HCT116 (cell line): ENCODE measurements at regions not wholly inside any gene's neighbourhood (a gene's known extent, or its start where the extent isn't known, plus 50 kb on each side); places are given as distances from the start of the nearest gene placed in this dataset.

Experiments
- ATAC-seq: fragments of 200-7000 bp; cut with Tn5 transposase; 2 replicates; pipeline ENCODE4 v1.9.1; 2020; ENCODE audit warnings: mild to moderate bottlenecking, moderate library complexity
- BruUV-seq: library from RNA; stranded (reverse); fragments of 400-500 nt; replicated peaks from 2 replicates; lab custom pipeline; 2021; lab: Mats Ljungman, UMichigan
- CTCF ChIA-PET: fragments of 300-600 bp; sonication (Branson Sonifier 250); formaldehyde crosslinking; loops from one replicate; lab custom pipeline; 2021; ENCODE audit warnings: antibody characterized with exemption; lab: Charles Lee
- POLR2A ChIA-PET: fragments of 300-600, 350-600 bp; sonication (Branson Sonifier 250); formaldehyde crosslinking; loops from one replicate; lab custom pipeline; 2021; ENCODE audit warnings: antibody characterized with exemption; lab: Charles Lee
- RAD21 ChIA-PET, 2 experiments: fragments of 300-600 bp; sonication (Branson Sonifier 250); formaldehyde crosslinking; loops; one replicate each; lab custom pipeline; 2023; ENCODE audit warnings: low total read pairs in 2 of 2; ENCODE audit not compliant: uncharacterized antibody in 2 of 2, unreplicated experiment in 2 of 2, low non-redundant PET in 1 of 2; lab: Charles Lee
- DNase-seq: peaks from one replicate; pipeline ENCODE4 v3.0.0-alpha.2; 2010; ENCODE audit warnings: low read depth, low spot score
- H2AFZ ChIP-seq: fragments of 200-600 bp; shearing (Covaris generic), sonication (generic); 2 replicates; pipeline ENCODE4 v1.6.1; 2017; ENCODE audit warnings: low read depth, mixed run types, mixed read lengths, antibody characterized with exemption, low read length; ENCODE audit not compliant: poor library complexity, severe bottlenecking
- H3K27ac ChIP-seq: 2 replicates; pipeline ENCODE4 v1.5.1; 2012; ENCODE audit warnings: low read depth, low read length
- H3K27me3 ChIP-seq: fragments of 200-600 bp; sonication (generic); 2 replicates; pipeline ENCODE4 v1.6.1; 2016; ENCODE audit warnings: mixed run types, low read length, mixed read lengths; ENCODE audit not compliant: insufficient read depth
- H3K36me3 ChIP-seq, 2 experiments: fragments of 200-500 bp in 1 of 2; fragments of 200-600 bp in 1 of 2; sonication (Bioruptor generic) in 1 of 2; sonication (generic) in 1 of 2; 2 replicates each; pipeline versions ENCODE4 v1.5.1 to v1.6.1; 2014 to 2016; ENCODE audit warnings: low read length in 2 of 2, inconsistent platforms in 1 of 2, mixed read lengths in 1 of 2, mixed run types in 1 of 2; ENCODE audit not compliant: insufficient read depth in 2 of 2, control insufficient read depth in 1 of 2
- H3K4me1 ChIP-seq, 2 experiments: fragments of 200-600 bp in 1 of 2; sonication (generic) in 1 of 2; 2 replicates each; pipeline versions ENCODE4 v1.5.1 to v1.6.1; 2012 to 2017; ENCODE audit warnings: low read length in 2 of 2, inconsistent platforms in 1 of 2, mild to moderate bottlenecking in 1 of 2, mixed read lengths in 1 of 2, mixed run types in 1 of 2, moderate library complexity in 1 of 2; ENCODE audit not compliant: insufficient read depth in 2 of 2, control insufficient read depth in 1 of 2
- H3K4me2 ChIP-seq: fragments of 200-600 bp; sonication (generic); 2 replicates; pipeline ENCODE4 v1.6.1; 2017; ENCODE audit warnings: mixed run types, low read length, mixed read lengths
- H3K4me3 ChIP-seq, 2 experiments: fragments of 200-600 bp in 1 of 2; sonication (generic) in 1 of 2; replicated peaks in 1 of 2; 2 replicates each; pipeline ENCODE4 v1.5.1; 2011 to 2016; ENCODE audit warnings: low read length in 2 of 2, control low read depth in 1 of 2, low read depth in 1 of 2, mild to moderate bottlenecking in 1 of 2, mixed read lengths in 1 of 2, mixed run types in 1 of 2
- H3K79me2 ChIP-seq: fragments of 200-600 bp; sonication (generic); 2 replicates; pipeline ENCODE4 v1.6.1; 2017; ENCODE audit warnings: mild to moderate bottlenecking, mixed run types, low read length, moderate library complexity, mixed read lengths; ENCODE audit not compliant: insufficient read depth
- H3K9ac ChIP-seq: fragments of 200-600 bp; sonication (generic); 2 replicates; pipeline ENCODE4 v1.6.1; 2016; ENCODE audit warnings: low read length, mixed read lengths
- H3K9me2 ChIP-seq: fragments of 200-600 bp; sonication (generic), shearing (Covaris generic); 2 replicates; pipeline ENCODE4 v1.6.1; 2017; ENCODE audit warnings: mixed run types, mild to moderate bottlenecking, moderate library complexity; ENCODE audit not compliant: insufficient read depth
- H3K9me3 ChIP-seq, 2 experiments: fragments of 200-500 bp in 1 of 2; fragments of 200-600 bp in 1 of 2; sonication (Bioruptor generic) in 1 of 2; sonication (generic) in 1 of 2; 2 replicates each; pipeline ENCODE4 v1.6.1; 2014 to 2017; ENCODE audit warnings: low read length in 2 of 2, mixed read lengths in 2 of 2, inconsistent platforms in 1 of 2, low read depth in 1 of 2, mild to moderate bottlenecking in 1 of 2, mixed run types in 1 of 2, moderate library complexity in 1 of 2; ENCODE audit not compliant: control insufficient read depth in 1 of 2, insufficient read depth in 1 of 2
- H4K20me1 ChIP-seq: fragments of 200-600 bp; sonication (generic), shearing (Covaris generic); 2 replicates; pipeline ENCODE4 v1.6.1; 2017; ENCODE audit warnings: mixed run types, mild to moderate bottlenecking, moderate library complexity; ENCODE audit not compliant: insufficient read depth
- CBX3 ChIP-seq: IDR thresholded peaks from 2 replicates; pipeline ENCODE4 v1.6.1; 2012; ENCODE audit warnings: low read depth
- ELF1 ChIP-seq: IDR thresholded peaks from 2 replicates; pipeline ENCODE4 v1.6.1; 2012; ENCODE audit warnings: low read depth, borderline replicate concordance
- EZH2phosphoT487 ChIP-seq: fragments of 200-600 bp; IDR thresholded peaks from 2 replicates; pipeline ENCODE4 v1.6.1; 2018; ENCODE audit warnings: antibody characterized with exemption, borderline replicate concordance
- FOSL1 ChIP-seq: IDR thresholded peaks from 2 replicates; pipeline ENCODE4 v1.6.1; 2012; ENCODE audit warnings: low read depth
- JUND ChIP-seq: IDR thresholded peaks from 2 replicates; pipeline ENCODE4 v1.6.1; 2012
- MAX ChIP-seq: IDR thresholded peaks from 2 replicates; pipeline ENCODE4 v1.6.1; 2012
- POLR2A ChIP-seq: IDR thresholded peaks from 2 replicates; pipeline ENCODE4 v1.7.0; 2011; ENCODE audit warnings: borderline replicate concordance; ENCODE audit not compliant: insufficient read depth, insufficient read length; ENCODE audit errors: extremely low read depth
- POLR2AphosphoS5 ChIP-seq: IDR thresholded peaks from 2 replicates; pipeline ENCODE4 v1.6.1; 2011; ENCODE audit warnings: mild to moderate bottlenecking, low read depth, low read length, moderate library complexity
- SIN3A ChIP-seq: IDR thresholded peaks from 2 replicates; pipeline ENCODE4 v1.6.1; 2012; ENCODE audit warnings: low read depth
- SP1 ChIP-seq: IDR thresholded peaks from 2 replicates; pipeline ENCODE4 v1.6.1; 2012; ENCODE audit warnings: low read depth
- SRF ChIP-seq: IDR thresholded peaks from 2 replicates; pipeline ENCODE4 v1.6.1; 2012; ENCODE audit warnings: low read depth
- TCF7L2 ChIP-seq: IDR thresholded peaks from 2 replicates; pipeline ENCODE4 v1.7.0; 2011; ENCODE audit warnings: borderline replicate concordance, inconsistent platforms; ENCODE audit not compliant: insufficient read depth, insufficient read length; ENCODE audit errors: extremely low read depth
- intact Hi-C: fragments of 100-400 bp; cut with micrococcal nuclease; formaldehyde crosslinking; loops from 2 replicates; pipeline ENCODE4 v1.10.0; 2022
- TF ChIP-seq, protein P1 (sequence below): IDR thresholded peaks from 2 replicates; pipeline ENCODE4 v1.6.1; 2012
- TF ChIP-seq, protein P2 (sequence below), 3 experiments: fragments of 200-600 bp in 1 of 3; sonication (generic) in 1 of 3; IDR thresholded peaks in 2 of 3; conservative IDR thresholded peaks in 1 of 3; 2 replicates each; pipeline ENCODE4 v1.5.1; 2012 to 2017; ENCODE audit warnings: low read depth in 2 of 3, low read length in 2 of 3, antibody characterized with exemption in 1 of 3, borderline replicate concordance in 1 of 3, control low read depth in 1 of 3, mild to moderate bottlenecking in 1 of 3, mixed read lengths in 1 of 3, mixed run types in 1 of 3, moderate library complexity in 1 of 3; ENCODE audit not compliant: insufficient read depth in 1 of 3

- ChIA-PET CTCF (no interaction called here), RAD21 (no interaction called here), POLR2A (no interaction called here)
- intact Hi-C loops = no loop called here
- no peak overlapping the region for H3K4me3 ChIP-seq
- no peaks in the 10 kb centered on the region for H3K79me2 ChIP-seq
- H2AFZ ChIP-seq = no peak overlapping the region
- ATAC-seq = no peak
- H3K27me3 ChIP-seq = no peaks in the 10 kb centered on the region
- H3K9me2 ChIP-seq = no peaks in the 10 kb centered on the region
- H4K20me1 ChIP-seq = no peaks in the 10 kb centered on the region
- no peak for DNase-seq
- H3K27ac ChIP-seq = no peak overlapping the region
- TF ChIP-seq SIN3A = no peak
- TF ChIP-seq EZH2phosphoT487 = no peak
- no peak for TF ChIP-seq TCF7L2
- TF ChIP-seq SP1 = no peak
- TF ChIP-seq MAX = no peak
- H3K9ac ChIP-seq = no peak overlapping the region
- no peaks in the 10 kb centered on the region for H3K36me3 ChIP-seq
- H3K4me2 ChIP-seq = no peak overlapping the region
- BruUV-seq = no TSS peak
- no peaks in the 10 kb centered on the region for H3K4me1 ChIP-seq
- peaks cover 26 to 54% of the 10 kb centered on the region in 2 experiments; a peak in 2 of 4 replicates for H3K9me3 ChIP-seq
Measured at GRCh38 chr16:79850348-79850747, 249.8 kb upstream of the MAF start.

- H3K9ac ChIP-seq = no peak overlapping the region
- no peaks in the 10 kb centered on the region for H4K20me1 ChIP-seq
- RAD21 ChIA-PET = no interaction called here
- ATAC-seq (no peak), DNase-seq (no peak)
- H3K4me2 ChIP-seq = no peak overlapping the region
- peaks cover 26 to 54% of the 10 kb centered on the region in 2 experiments; a peak in 2 of 4 replicates for H3K9me3 ChIP-seq
- TF ChIP-seq SP1 (no peak), SRF (no peak), CBX3 (no peak), SIN3A (no peak), JUND (no peak), POLR2A (no peak), FOSL1 (no peak), ELF1 (no peak), POLR2AphosphoS5 (no peak)
- TF ChIP-seq, protein P1, sequence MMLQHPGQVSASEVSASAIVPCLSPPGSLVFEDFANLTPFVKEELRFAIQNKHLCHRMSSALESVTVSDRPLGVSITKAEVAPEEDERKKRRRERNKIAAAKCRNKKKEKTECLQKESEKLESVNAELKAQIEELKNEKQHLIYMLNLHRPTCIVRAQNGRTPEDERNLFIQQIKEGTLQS = no peak
- TF ChIP-seq, protein P2, sequence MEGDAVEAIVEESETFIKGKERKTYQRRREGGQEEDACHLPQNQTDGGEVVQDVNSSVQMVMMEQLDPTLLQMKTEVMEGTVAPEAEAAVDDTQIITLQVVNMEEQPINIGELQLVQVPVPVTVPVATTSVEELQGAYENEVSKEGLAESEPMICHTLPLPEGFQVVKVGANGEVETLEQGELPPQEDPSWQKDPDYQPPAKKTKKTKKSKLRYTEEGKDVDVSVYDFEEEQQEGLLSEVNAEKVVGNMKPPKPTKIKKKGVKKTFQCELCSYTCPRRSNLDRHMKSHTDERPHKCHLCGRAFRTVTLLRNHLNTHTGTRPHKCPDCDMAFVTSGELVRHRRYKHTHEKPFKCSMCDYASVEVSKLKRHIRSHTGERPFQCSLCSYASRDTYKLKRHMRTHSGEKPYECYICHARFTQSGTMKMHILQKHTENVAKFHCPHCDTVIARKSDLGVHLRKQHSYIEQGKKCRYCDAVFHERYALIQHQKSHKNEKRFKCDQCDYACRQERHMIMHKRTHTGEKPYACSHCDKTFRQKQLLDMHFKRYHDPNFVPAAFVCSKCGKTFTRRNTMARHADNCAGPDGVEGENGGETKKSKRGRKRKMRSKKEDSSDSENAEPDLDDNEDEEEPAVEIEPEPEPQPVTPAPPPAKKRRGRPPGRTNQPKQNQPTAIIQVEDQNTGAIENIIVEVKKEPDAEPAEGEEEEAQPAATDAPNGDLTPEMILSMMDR (IDR thresholded peaks at IDR 0.05 in 2 of 3, conservative IDR thresholded peaks at IDR 0.05 in 1 of 3; ENCODE audit: borderline replicate concordance in 1 of 3, insufficient read depth in 1 of 3, low read depth in 2 of 3, low read length in 2 of 3) = no peak
- no peaks in the 10 kb centered on the region for H3K79me2 ChIP-seq
- no TSS peak for BruUV-seq
- H3K4me3 ChIP-seq = no peak overlapping the region
- no peaks in the 10 kb centered on the region for H3K9me2 ChIP-seq
- intact Hi-C loops = no loop called here
- CTCF ChIA-PET = no interaction called here
- no peaks in the 10 kb centered on the region for H3K36me3 ChIP-seq
- no peak overlapping the region for H3K27ac ChIP-seq
- no peak overlapping the region for H2AFZ ChIP-seq
- no peaks in the 10 kb centered on the region for H3K4me1 ChIP-seq
- POLR2A ChIA-PET = no interaction called here
- no peaks in the 10 kb centered on the region for H3K27me3 ChIP-seq
Measured at GRCh38 chr16:79849119-79849518, 248.6 kb upstream of the MAF start.
